Spleen (tissue), 7 donors: ENCODE measurements at regions not wholly inside any gene's neighbourhood (a gene's known extent, or its start where the extent isn't known, plus 50 kb on each side); places are given as distances from the start of the nearest gene placed in this dataset.

Experiments
- CTCF ChIP-seq, 11 experiments: fragments of 200-600 bp in 7 of 11; fragments of 450-650 bp in 4 of 11; sonication (generic) in 4 of 11; IDR thresholded peaks in 8 of 11; conservative IDR thresholded peaks in 3 of 11; 1 replicate in 7 of 11; 2 replicates in 4 of 11; pipeline versions ENCODE4 v1.4.0 to v1.8.0; 2016 to 2021; ENCODE audit warnings: antibody characterized with exemption in 11 of 11, inconsistent platforms in 4 of 11, mild to moderate bottlenecking in 1 of 11
- POLR2A ChIP-seq, 3 donors: fragments of 450-650 bp; IDR thresholded peaks; one replicate each; pipeline ENCODE4 v1.5.1; 2017; ENCODE audit warnings: antibody characterized with exemption in 3 of 3, mild to moderate bottlenecking in 1 of 3
- donor health status: DM: no; HTN: no; CAD: no; lungs with moderate emphysema.
- donor health status: DM: no; HTN: no; CAD: no.
- donor health status: DM: no; HTN: no; CAD: no.

- TF ChIP-seq CTCF (IDR thresholded peaks at IDR 0.05 in 8 of 11, conservative IDR thresholded peaks at IDR 0.05 in 3 of 11) (no peak), POLR2A (IDR thresholded peaks at IDR 0.05) (no peak)
Measured at GRCh38 chr4:100070868-100071267, 119.4 kb downstream of the DDIT4L start.
